ENCODE measurements at regions not wholly inside any gene's neighbourhood (a gene's known extent, or its start where the extent isn't known, plus 50 kb on each side); places are given as distances from the start of the nearest gene placed in this dataset.
"Not testable (repeated sequence)": the region's sequence is repeated elsewhere in the genome, so short reads cannot be mapped to it uniquely, and the experiment has no call there.

DNA sequence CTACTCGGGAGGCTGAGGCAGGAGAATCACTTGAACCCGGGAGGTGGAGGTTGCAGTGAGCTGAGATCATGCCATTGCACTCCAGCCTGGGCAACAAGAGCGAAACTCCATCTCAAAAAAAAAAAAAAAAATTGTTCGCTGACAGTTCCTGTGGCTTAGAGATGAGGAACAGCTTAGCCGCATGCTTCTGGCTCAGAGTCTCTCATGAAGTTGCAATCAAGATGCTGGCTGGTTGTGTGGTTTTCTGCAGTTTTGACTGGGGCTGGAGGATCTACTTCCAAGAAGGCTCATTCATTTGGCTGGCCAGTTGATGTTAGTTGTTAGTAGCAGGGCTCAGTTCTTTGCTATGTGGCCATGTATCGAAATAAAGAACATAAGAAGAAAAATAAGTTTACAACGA lies 69.9 kb upstream of the TBC1D5 start:
- TF ChIP-seq RNF2 (IDR thresholded peaks at IDR 0.05; ENCODE audit: borderline replicate concordance, low read depth, low read length, missing control alignments, poor library complexity, severe bottlenecking); POLR2AphosphoS5 (IDR thresholded peaks at IDR 0.05; ENCODE audit: low read depth, low read length); TAF7 (optimal IDR thresholded peaks at IDR 0.05; ENCODE audit: borderline replicate concordance, low read depth, low read length); ZNF274 (IDR thresholded peaks at IDR 0.05; ENCODE audit: borderline replicate concordance, extremely low read depth, low read length); CEBPB (IDR thresholded peaks at IDR 0.05; ENCODE audit: low read depth, low read length); MAFK (IDR thresholded peaks at IDR 0.05; ENCODE audit: low read depth, low read length); CHD2 (IDR thresholded peaks at IDR 0.05; ENCODE audit: low read length); TEAD4 (IDR thresholded peaks at IDR 0.05; ENCODE audit: low read depth, low read length); TAF1 (IDR thresholded peaks at IDR 0.05; ENCODE audit: low read depth, low read length); POLR2A (IDR thresholded peaks at IDR 0.05; ENCODE audit: control extremely low read depth in 1 of 2, low read depth in 2 of 2, low read length in 2 of 2): not testable (repeated sequence)
- TF ChIP-seq, protein P1, sequence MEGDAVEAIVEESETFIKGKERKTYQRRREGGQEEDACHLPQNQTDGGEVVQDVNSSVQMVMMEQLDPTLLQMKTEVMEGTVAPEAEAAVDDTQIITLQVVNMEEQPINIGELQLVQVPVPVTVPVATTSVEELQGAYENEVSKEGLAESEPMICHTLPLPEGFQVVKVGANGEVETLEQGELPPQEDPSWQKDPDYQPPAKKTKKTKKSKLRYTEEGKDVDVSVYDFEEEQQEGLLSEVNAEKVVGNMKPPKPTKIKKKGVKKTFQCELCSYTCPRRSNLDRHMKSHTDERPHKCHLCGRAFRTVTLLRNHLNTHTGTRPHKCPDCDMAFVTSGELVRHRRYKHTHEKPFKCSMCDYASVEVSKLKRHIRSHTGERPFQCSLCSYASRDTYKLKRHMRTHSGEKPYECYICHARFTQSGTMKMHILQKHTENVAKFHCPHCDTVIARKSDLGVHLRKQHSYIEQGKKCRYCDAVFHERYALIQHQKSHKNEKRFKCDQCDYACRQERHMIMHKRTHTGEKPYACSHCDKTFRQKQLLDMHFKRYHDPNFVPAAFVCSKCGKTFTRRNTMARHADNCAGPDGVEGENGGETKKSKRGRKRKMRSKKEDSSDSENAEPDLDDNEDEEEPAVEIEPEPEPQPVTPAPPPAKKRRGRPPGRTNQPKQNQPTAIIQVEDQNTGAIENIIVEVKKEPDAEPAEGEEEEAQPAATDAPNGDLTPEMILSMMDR (IDR thresholded peaks at IDR 0.05; ENCODE audit: control extremely low read depth in 1 of 3, insufficient read depth in 1 of 3, low read depth in 1 of 3, low read length in 3 of 3), result not testable (repeated sequence)
- TF ChIP-seq, protein P2, sequence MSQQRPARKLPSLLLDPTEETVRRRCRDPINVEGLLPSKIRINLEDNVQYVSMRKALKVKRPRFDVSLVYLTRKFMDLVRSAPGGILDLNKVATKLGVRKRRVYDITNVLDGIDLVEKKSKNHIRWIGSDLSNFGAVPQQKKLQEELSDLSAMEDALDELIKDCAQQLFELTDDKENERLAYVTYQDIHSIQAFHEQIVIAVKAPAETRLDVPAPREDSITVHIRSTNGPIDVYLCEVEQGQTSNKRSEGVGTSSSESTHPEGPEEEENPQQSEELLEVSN (IDR thresholded peaks at IDR 0.05), result not testable (repeated sequence)

Measured in H1 (cell line).